MCF 10A (cell line): ENCODE measurements at regions not wholly inside any gene's neighbourhood (a gene's known extent, or its start where the extent isn't known, plus 50 kb on each side); places are given as distances from the start of the nearest gene placed in this dataset.

Experiments
- BruUV-seq: library from RNA; stranded (reverse); fragments of 400-500 nt; replicated peaks from 2 replicates; lab custom pipeline; 2021; lab: Mats Ljungman, UMichigan
- CTCF ChIA-PET: fragments of 300-600 bp; sonication (Branson Sonifier 250); formaldehyde crosslinking; extraction: SDS; loops from one replicate; lab custom pipeline; 2021; ENCODE audit warnings: antibody characterized with exemption, inconsistent platforms; lab: Yijun Ruan, JAX
- POLR2A ChIA-PET: fragments of 300-600, 350-650 bp; sonication (Branson Sonifier 250); formaldehyde crosslinking; extraction: SDS; loops from one replicate; lab custom pipeline; 2020; ENCODE audit warnings: antibody characterized with exemption, inconsistent platforms; lab: Yijun Ruan, JAX
- DNase-seq: peaks from one replicate; pipeline ENCODE4 v3.0.0-alpha.2; 2018; ENCODE audit not compliant: unreplicated experiment
- H3K27ac Mint-ChIP-seq: one replicate; pipeline ENCODE4 v1.8.0; 2022; ENCODE audit warnings: mild to moderate bottlenecking, low read depth, mixed read lengths; ENCODE audit not compliant: unreplicated experiment
- H3K27me3 Mint-ChIP-seq: one replicate; pipeline ENCODE4 v1.8.0; 2022; ENCODE audit warnings: mixed read lengths; ENCODE audit not compliant: insufficient read depth, unreplicated experiment
- H3K36me3 Mint-ChIP-seq: one replicate; pipeline ENCODE4 v1.8.0; 2022; ENCODE audit warnings: mild to moderate bottlenecking, moderate library complexity, mixed read lengths; ENCODE audit not compliant: insufficient read depth, unreplicated experiment
- H3K4me1 Mint-ChIP-seq: one replicate; pipeline ENCODE4 v1.8.0; 2022; ENCODE audit warnings: mixed read lengths; ENCODE audit not compliant: insufficient read depth, unreplicated experiment
- H3K4me3 Mint-ChIP-seq: one replicate; pipeline ENCODE4 v1.8.0; 2022; ENCODE audit warnings: mild to moderate bottlenecking, moderate library complexity, mixed read lengths; ENCODE audit not compliant: unreplicated experiment
- H3K9me3 Mint-ChIP-seq: one replicate; pipeline ENCODE4 v1.8.0; 2022; ENCODE audit warnings: mixed read lengths; ENCODE audit not compliant: unreplicated experiment
- intact Hi-C: fragments of 100-400 bp; cut with micrococcal nuclease; formaldehyde crosslinking; loops from 2 replicates; pipeline ENCODE4 v1.14.1; 2022
- TF ChIP-seq, protein P1 (sequence below): fragments of 200-600 bp; IDR thresholded peaks from one replicate; pipeline ENCODE4 v1.8.0; 2022; ENCODE audit warnings: antibody characterized with exemption, mild to moderate bottlenecking; ENCODE audit not compliant: unreplicated experiment

DNA sequence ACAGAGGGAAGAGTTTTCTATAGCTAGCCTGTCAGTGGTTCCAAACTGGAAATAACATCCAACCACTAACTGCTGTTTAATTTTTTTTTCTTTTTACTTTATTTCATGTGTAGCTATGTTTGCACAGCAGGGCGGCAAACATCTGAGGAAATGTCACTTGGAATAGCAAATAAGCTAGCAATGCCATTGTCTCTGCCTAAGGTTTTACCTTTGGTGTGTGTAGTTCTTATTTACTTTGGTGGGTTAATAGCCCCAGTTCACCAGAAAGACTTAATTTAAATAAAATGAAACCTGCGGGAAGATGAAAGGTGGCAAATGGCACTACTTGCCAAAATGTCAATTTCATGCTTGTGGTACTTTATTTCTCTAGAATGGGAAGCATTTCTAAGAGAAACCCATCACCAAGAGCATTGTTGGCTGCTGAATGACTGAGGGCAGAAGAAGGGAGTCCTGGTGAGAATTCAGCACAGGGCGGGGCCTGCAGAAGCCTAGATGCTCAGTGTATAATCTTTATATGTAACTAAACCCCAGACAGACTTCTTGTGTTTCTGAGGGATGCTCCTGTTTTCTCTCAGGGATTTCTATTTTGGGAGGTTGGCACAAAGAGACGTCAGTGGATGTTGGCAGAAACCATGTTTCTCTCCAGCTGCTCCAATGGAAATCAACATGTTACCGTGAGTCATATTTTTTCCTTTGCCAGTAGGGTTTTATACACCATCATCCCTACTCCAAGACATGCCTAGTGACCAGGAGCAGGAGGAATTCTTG, 300.4 kb upstream of the NT5C1B start:
- no peak overlapping the region for H3K4me3 Mint-ChIP-seq
- no peaks in the 10 kb centered on the region for H3K27me3 Mint-ChIP-seq
- CTCF ChIA-PET, result interaction anchor here (0.5 to 0.6 kb wide), 2 partner anchors 295 to 484 kb away, joined by 3 read pairs; no protein-coding TSS in a partner anchor
- TF ChIP-seq, protein P1, sequence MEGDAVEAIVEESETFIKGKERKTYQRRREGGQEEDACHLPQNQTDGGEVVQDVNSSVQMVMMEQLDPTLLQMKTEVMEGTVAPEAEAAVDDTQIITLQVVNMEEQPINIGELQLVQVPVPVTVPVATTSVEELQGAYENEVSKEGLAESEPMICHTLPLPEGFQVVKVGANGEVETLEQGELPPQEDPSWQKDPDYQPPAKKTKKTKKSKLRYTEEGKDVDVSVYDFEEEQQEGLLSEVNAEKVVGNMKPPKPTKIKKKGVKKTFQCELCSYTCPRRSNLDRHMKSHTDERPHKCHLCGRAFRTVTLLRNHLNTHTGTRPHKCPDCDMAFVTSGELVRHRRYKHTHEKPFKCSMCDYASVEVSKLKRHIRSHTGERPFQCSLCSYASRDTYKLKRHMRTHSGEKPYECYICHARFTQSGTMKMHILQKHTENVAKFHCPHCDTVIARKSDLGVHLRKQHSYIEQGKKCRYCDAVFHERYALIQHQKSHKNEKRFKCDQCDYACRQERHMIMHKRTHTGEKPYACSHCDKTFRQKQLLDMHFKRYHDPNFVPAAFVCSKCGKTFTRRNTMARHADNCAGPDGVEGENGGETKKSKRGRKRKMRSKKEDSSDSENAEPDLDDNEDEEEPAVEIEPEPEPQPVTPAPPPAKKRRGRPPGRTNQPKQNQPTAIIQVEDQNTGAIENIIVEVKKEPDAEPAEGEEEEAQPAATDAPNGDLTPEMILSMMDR, result no peak
- no peaks in the 10 kb centered on the region for H3K36me3 Mint-ChIP-seq
- no TSS peak for BruUV-seq
- H3K9me3 Mint-ChIP-seq, result no peaks in the 10 kb centered on the region
- POLR2A ChIA-PET, result no interaction called here
- DNase-seq, result no peak
- intact Hi-C loops, result no loop called here
- H3K27ac Mint-ChIP-seq, result no peak overlapping the region
- no peaks in the 10 kb centered on the region for H3K4me1 Mint-ChIP-seq

DNA sequence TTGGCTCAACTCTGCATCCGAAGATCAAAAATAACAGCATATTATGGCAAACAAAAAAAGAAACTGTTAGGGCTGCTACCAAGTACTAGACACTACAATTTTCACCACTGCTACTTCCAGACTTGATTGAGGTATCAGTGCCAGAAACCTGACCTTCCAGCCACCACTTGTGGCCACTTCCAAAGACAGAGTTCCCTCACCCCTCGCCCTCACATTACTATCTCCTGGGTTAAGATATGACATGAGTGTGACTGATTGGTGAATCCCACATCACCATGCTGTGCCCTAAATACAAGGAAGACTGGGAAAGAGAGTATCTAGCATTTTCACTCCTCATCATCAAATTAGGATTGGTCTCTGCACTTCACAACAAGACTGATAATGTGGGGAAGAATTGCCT, 296.1 kb upstream of the NT5C1B start:
- CTCF ChIA-PET, result no interaction called here
- Mint-ChIP-seq H3K27me3 (no peaks in the 10 kb centered on the region), H3K36me3 (no peaks in the 10 kb centered on the region), H3K9me3 (no peaks in the 10 kb centered on the region), H3K4me1 (peaks cover 7% of the 10 kb centered on the region), H3K4me3 (no peak overlapping the region), H3K27ac (no peak overlapping the region)
- TF ChIP-seq, protein P1, result no peak
- intact Hi-C loops, result no loop called here
- no TSS peak for BruUV-seq
- no peak for DNase-seq
- POLR2A ChIA-PET, result no interaction called here

DNA sequence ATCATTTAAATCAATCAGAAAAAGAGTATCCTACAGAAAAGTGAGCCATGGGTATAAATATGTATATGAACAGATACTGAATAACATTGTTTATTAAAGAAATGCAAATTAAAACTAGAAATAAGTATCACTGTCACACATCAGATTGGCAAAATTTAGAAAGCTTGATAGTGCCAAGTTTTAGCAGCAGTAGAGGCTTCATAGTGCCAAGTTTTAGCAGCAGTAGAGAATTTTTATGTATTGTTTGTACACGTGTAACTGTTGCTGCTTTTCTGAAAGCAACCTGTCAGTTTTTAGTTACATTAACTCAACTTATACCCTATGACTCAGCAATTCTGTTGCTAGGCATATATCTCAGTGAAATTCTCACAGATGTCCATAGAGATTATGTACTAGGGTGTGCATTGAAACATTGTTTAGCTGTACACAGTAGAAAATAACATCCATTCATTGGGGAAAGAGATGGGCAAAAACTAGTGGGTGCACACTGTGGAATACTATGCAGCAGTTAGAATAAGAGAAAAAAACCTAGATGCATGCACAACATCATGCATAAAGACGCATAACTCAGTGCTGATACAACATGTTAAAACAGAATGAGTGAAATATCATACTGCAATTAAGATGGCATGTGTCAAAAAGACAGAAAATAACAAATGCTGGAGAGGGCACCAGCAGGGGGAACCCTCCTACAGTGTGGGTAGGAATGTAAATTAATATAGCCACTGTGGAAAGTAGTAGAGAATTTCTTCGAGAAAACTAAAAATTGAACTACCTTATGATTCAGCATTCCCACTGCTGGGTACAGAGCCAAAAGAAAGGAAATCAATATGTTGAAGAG, 294.5 kb upstream of the NT5C1B start:
- H3K27me3 Mint-ChIP-seq, result no peaks in the 10 kb centered on the region
- ChIA-PET CTCF (interaction anchor here (0.5 to 1.0 kb wide), 3 partner anchors 9 to 302 kb away, joined by 3 to 5 read pairs (median 3); no protein-coding TSS in a partner anchor), POLR2A (interaction anchor here (1.0 kb wide), 1 partner anchor 143 kb away, joined by 3 read pairs; no protein-coding TSS in a partner anchor)
- intact Hi-C loops, result loop anchor here (1.0 to 5.0 kb wide), 2 partner anchors 132 to 479 kb away; no protein-coding TSS in a partner anchor
- no peak overlapping the region for H3K27ac Mint-ChIP-seq
- TF ChIP-seq, protein P1, result peak; percentile 55
- H3K4me1 Mint-ChIP-seq, result peaks cover 7% of the 10 kb centered on the region
- DNase-seq, result peak; percentile 46
- H3K9me3 Mint-ChIP-seq, result no peaks in the 10 kb centered on the region
- BruUV-seq, result no TSS peak
- no peak overlapping the region for H3K4me3 Mint-ChIP-seq
- H3K36me3 Mint-ChIP-seq, result no peaks in the 10 kb centered on the region

DNA sequence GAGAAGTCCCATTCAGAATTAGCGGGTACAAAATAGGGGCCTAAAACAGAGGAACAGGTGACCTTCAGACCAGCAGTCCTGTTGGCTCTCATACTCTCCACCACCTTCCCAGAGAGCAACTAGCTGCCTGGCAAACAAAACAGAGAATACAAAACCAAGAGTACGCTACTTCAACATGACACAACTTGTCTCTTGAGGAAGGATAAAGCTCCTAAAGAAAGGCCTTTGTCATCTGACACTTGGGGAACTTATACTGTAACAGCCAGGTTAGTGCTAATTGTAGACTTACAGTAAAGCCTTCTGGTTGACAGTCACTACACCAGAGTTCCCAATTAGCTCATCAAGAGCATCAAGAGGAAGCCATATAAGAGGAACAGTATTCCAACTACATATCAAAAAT, 282.1 kb upstream of the NT5C1B start:
- DNase-seq, result peak; percentile 20
- H3K36me3 Mint-ChIP-seq, result no peaks in the 10 kb centered on the region
- H3K27ac Mint-ChIP-seq, result no peak overlapping the region
- ChIA-PET CTCF (interaction anchor here (0.6 to 0.7 kb wide), 3 partner anchors 8 to 82 kb away, joined by 3 to 5 read pairs (median 3); no protein-coding TSS in a partner anchor), POLR2A (interaction anchor here (0.7 to 1.1 kb wide), 2 partner anchors 11 to 477 kb away, joined by 3 to 4 read pairs; no protein-coding TSS in a partner anchor)
- no TSS peak for BruUV-seq
- H3K4me3 Mint-ChIP-seq, result no peak overlapping the region
- TF ChIP-seq, protein P1, result no peak
- peaks cover 7% of the 10 kb centered on the region for H3K9me3 Mint-ChIP-seq
- H3K27me3 Mint-ChIP-seq, result no peaks in the 10 kb centered on the region
- peaks cover 5% of the 10 kb centered on the region for H3K4me1 Mint-ChIP-seq
- intact Hi-C loops, result no loop called here
